Trophoblast cell (in vitro differentiated cells and primary cell): ENCODE measurements at regions not wholly inside any gene's neighbourhood (a gene's known extent, or its start where the extent isn't known, plus 50 kb on each side); places are given as distances from the start of the nearest gene placed in this dataset.

ENCODE experiments used
- DNase-seq, 2 donors: peaks; one replicate each; pipeline ENCODE4 v3.0.0-alpha.2; 2016
- H2AFZ ChIP-seq: 2 replicates; pipeline ENCODE4 v1.6.1; 2013; ENCODE audit warnings: low read length, moderate library complexity, mild to moderate bottlenecking; ENCODE audit not compliant: insufficient read depth, poor library complexity
- H2AK5ac ChIP-seq: 2 replicates; pipeline ENCODE4 v1.6.1; 2013; ENCODE audit warnings: mild to moderate bottlenecking, low read length
- H2BK120ac ChIP-seq: 2 replicates; pipeline ENCODE4 v1.6.1; 2013; ENCODE audit warnings: low read length, mild to moderate bottlenecking, moderate library complexity; ENCODE audit not compliant: insufficient read depth, poor library complexity
- H2BK12ac ChIP-seq: 2 replicates; pipeline ENCODE4 v1.6.1; 2013; ENCODE audit warnings: mild to moderate bottlenecking, low read length, moderate library complexity
- H2BK5ac ChIP-seq: 2 replicates; pipeline ENCODE4 v1.6.1; 2013; ENCODE audit warnings: low read length, low read depth, moderate library complexity, mild to moderate bottlenecking; ENCODE audit not compliant: poor library complexity
- H3K14ac ChIP-seq: 2 replicates; pipeline ENCODE4 v1.6.1; 2013; ENCODE audit warnings: mild to moderate bottlenecking, low read length
- H3K18ac ChIP-seq: 2 replicates; pipeline ENCODE4 v1.6.1; 2013; ENCODE audit warnings: mild to moderate bottlenecking, low read length
- H3K23ac ChIP-seq: 2 replicates; pipeline ENCODE4 v1.6.1; 2013; ENCODE audit warnings: low read length
- H3K27ac ChIP-seq: 2 replicates; pipeline ENCODE4 v1.5.1; 2013; ENCODE audit warnings: low read depth, mild to moderate bottlenecking, inconsistent platforms, low read length, moderate library complexity
- H3K27me3 ChIP-seq: 2 replicates; pipeline ENCODE4 v1.6.1; 2013; ENCODE audit warnings: inconsistent platforms, mild to moderate bottlenecking, low read length, moderate library complexity; ENCODE audit not compliant: insufficient read depth
- H3K36me3 ChIP-seq, 2 experiments: 1 replicate in 1 of 2; 2 replicates in 1 of 2; pipeline ENCODE4 v1.6.1; 2013; ENCODE audit warnings: low read length in 2 of 2, mild to moderate bottlenecking in 2 of 2, moderate library complexity in 1 of 2; ENCODE audit not compliant: insufficient read depth in 2 of 2, control insufficient read depth in 1 of 2
- H3K4ac ChIP-seq: 2 replicates; pipeline ENCODE4 v1.6.1; 2013; ENCODE audit warnings: low read depth, mild to moderate bottlenecking, low read length, moderate library complexity
- H3K4me1 ChIP-seq, 2 experiments: 1 replicate in 1 of 2; 2 replicates in 1 of 2; pipeline ENCODE4 v1.6.1; 2013; ENCODE audit warnings: low read length in 2 of 2, mild to moderate bottlenecking in 2 of 2, moderate library complexity in 1 of 2; ENCODE audit not compliant: insufficient read depth in 2 of 2, control insufficient read depth in 1 of 2
- H3K4me2 ChIP-seq: 2 replicates; pipeline ENCODE4 v1.6.1; 2013; ENCODE audit warnings: inconsistent platforms, mild to moderate bottlenecking, low read length, moderate library complexity
- H3K4me3 ChIP-seq: 2 replicates; pipeline ENCODE4 v1.5.1; 2013; ENCODE audit warnings: mild to moderate bottlenecking, low read depth, low read length, inconsistent platforms
- H3K79me1 ChIP-seq: one replicate; pipeline ENCODE4 v1.6.1; 2013; ENCODE audit warnings: low read length
- H3K79me2 ChIP-seq: 2 replicates; pipeline ENCODE4 v1.6.1; 2013; ENCODE audit warnings: low read length, mild to moderate bottlenecking; ENCODE audit not compliant: control insufficient read depth, insufficient read depth, poor library complexity
- H3K9ac ChIP-seq: 2 replicates; pipeline ENCODE4 v1.6.1; 2013; ENCODE audit warnings: mild to moderate bottlenecking, low read length
- H3K9me3 ChIP-seq: 2 replicates; pipeline ENCODE4 v1.6.1; 2013; ENCODE audit warnings: low read depth, mild to moderate bottlenecking, control low read depth, inconsistent platforms, low read length; ENCODE audit not compliant: insufficient read depth
- H4K12ac ChIP-seq: 2 replicates; pipeline ENCODE4 v1.6.1; 2013; ENCODE audit warnings: low read depth, mild to moderate bottlenecking, low read length, moderate library complexity
- H4K8ac ChIP-seq: 2 replicates; pipeline ENCODE4 v1.6.1; 2013; ENCODE audit warnings: low read depth, mild to moderate bottlenecking, low read length, moderate library complexity
- H4K91ac ChIP-seq: one replicate; pipeline ENCODE4 v1.6.1; 2013; ENCODE audit warnings: low read depth, mild to moderate bottlenecking, low read length, moderate library complexity
- WGBS: extraction: QIAGEN DNeasy Blood & Tissue Kit; methylation state at CpG from one replicate; pipeline ENCODE4 v1.1.7; 2013; ENCODE audit warnings: missing lambda C conversion rate; ENCODE audit not compliant: insufficient read length, insufficient coverage; ENCODE audit errors: extremely low coverage; 5-methylcytosine and 5-hydroxymethylcytosine counted together

DNA sequence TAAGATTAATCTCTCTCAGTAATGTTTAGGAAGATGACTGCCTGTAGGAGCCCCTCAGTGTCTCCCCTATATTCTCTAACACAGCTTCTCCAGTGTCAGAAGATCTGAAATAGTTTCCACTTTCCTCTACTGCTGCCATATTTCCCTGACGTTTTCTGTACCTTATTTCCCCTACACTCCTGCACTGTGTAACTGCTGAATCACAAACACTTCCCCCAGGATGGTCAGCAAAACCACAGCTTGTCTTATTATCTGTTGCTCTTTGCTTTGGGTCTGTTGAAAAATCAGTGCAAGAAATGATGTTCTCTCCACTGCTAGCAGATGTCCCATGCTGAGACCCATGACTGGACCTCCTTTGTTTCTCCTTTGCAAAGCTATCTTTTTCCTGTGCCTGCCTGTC is 441.7 kb downstream of the EPHA4 start:
- Histone ChIP-seq H2AFZ (no peak overlapping the region), H3K4ac (no peak overlapping the region), H2AK5ac (no peak overlapping the region), H3K18ac (no peak overlapping the region), H3K27me3 (no peaks in the 10 kb centered on the region), H3K23ac (no peak overlapping the region), H2BK5ac (no peak overlapping the region), H3K14ac (no peak overlapping the region), H2BK120ac (no peak overlapping the region), H4K91ac (no peak overlapping the region), H4K8ac (no peak overlapping the region), H2BK12ac (no peak overlapping the region), H3K4me1 (no peaks in the 10 kb centered on the region), H3K4me3 (no peak overlapping the region), H3K9me3 (peaks cover 3% of the 10 kb centered on the region), H3K27ac (no peak overlapping the region), H3K79me1 (no peaks in the 10 kb centered on the region), H4K12ac (no peak overlapping the region), H3K36me3 (no peaks in the 10 kb centered on the region), H3K4me2 (no peak overlapping the region), H3K79me2 (no peaks in the 10 kb centered on the region), H3K9ac (no peak overlapping the region)
- DNase-seq, result no peak
- no CpG with 5 or more reads among the region's 1 CpG for WGBS

DNA sequence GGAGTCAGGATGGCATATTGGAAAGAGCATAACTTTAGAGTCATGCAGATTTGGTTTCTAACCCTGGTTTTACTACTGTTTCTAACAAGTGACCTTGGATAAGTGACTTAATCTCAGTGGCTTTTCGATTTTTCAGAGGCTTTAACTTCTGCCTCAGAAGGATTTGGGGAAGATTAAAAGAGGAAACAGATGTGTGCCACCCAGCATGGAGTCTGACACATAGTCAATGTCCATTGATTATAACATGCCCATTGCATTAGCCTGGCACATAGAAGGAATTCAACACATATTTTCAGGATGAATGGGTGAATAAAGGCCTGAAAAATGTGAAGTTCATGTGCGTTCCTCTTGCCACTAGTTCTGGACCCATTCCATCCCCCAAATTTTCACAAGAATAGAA is 438.2 kb downstream of the EPHA4 start:
- Histone ChIP-seq H3K18ac (no peak overlapping the region), H3K23ac (no peak overlapping the region), H3K79me1 (no peaks in the 10 kb centered on the region), H4K8ac (no peak overlapping the region), H3K9ac (no peak overlapping the region), H3K4ac (no peak overlapping the region), H3K27me3 (no peaks in the 10 kb centered on the region), H4K91ac (no peak overlapping the region), H3K4me1 (no peaks in the 10 kb centered on the region), H3K14ac (no peak overlapping the region), H4K12ac (no peak overlapping the region), H3K79me2 (no peaks in the 10 kb centered on the region), H3K9me3 (no peaks in the 10 kb centered on the region), H3K27ac (no peak overlapping the region), H2AFZ (no peak overlapping the region), H2BK5ac (no peak overlapping the region), H3K36me3 (no peaks in the 10 kb centered on the region), H3K4me2 (no peak overlapping the region), H2BK120ac (no peak overlapping the region), H3K4me3 (no peak overlapping the region), H2AK5ac (no peak overlapping the region), H2BK12ac (no peak overlapping the region)
- DNase-seq, result no peak
- WGBS, result no CpG with 5 or more reads among the region's 2 CpGs

DNA sequence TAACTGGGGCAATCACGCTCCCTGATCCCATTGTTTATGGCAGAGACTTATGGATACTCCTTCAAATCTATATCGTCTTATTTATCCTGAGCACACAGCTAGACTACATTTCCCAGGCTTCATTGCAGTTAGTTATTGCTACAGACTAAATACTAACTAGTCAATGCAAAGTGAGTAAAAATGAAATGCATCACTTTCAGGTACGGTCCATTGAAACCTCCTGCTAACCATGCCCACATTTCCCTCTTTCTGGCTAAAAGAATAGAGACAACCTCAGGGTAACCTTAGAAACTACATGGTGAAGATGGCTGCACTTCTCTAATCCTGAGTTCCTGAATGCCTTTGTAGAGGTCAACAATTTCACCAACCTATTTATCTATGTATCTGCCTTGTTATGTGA is 437.4 kb downstream of the EPHA4 start:
- Histone ChIP-seq H3K79me2 (no peaks in the 10 kb centered on the region), H3K4me3 (no peak overlapping the region), H3K79me1 (no peaks in the 10 kb centered on the region), H3K27me3 (no peaks in the 10 kb centered on the region), H3K9ac (no peak overlapping the region), H3K14ac (no peak overlapping the region), H3K36me3 (no peaks in the 10 kb centered on the region), H2BK5ac (no peak overlapping the region), H4K8ac (no peak overlapping the region), H3K4ac (no peak overlapping the region), H3K4me2 (no peak overlapping the region), H2AFZ (no peak overlapping the region), H4K12ac (no peak overlapping the region), H4K91ac (no peak overlapping the region), H3K4me1 (no peaks in the 10 kb centered on the region), H3K27ac (no peak overlapping the region), H3K9me3 (no peaks in the 10 kb centered on the region), H3K18ac (no peak overlapping the region), H3K23ac (no peak overlapping the region), H2AK5ac (no peak overlapping the region), H2BK120ac (no peak overlapping the region), H2BK12ac (no peak overlapping the region)
- WGBS, result no CpG with 5 or more reads among the region's 3 CpGs
- no peak for DNase-seq

GRCh38 chr2:221135699-221136098 is 436.4 kb downstream of the EPHA4 start:
- WGBS, result no CpG with 5 or more reads among the region's 1 CpG
- Histone ChIP-seq H3K9me3 (no peaks in the 10 kb centered on the region), H3K79me2 (no peaks in the 10 kb centered on the region), H3K4me3 (no peak overlapping the region), H4K12ac (no peak overlapping the region), H3K27ac (no peak overlapping the region), H3K4me2 (no peak overlapping the region), H3K14ac (no peak overlapping the region), H3K79me1 (no peaks in the 10 kb centered on the region), H3K4ac (no peak overlapping the region), H3K4me1 (no peaks in the 10 kb centered on the region), H3K36me3 (no peaks in the 10 kb centered on the region), H3K27me3 (no peaks in the 10 kb centered on the region), H2BK5ac (no peak overlapping the region), H2AK5ac (no peak overlapping the region), H3K18ac (no peak overlapping the region), H3K23ac (no peak overlapping the region), H2BK12ac (no peak overlapping the region), H2BK120ac (no peak overlapping the region), H4K8ac (no peak overlapping the region), H4K91ac (no peak overlapping the region), H3K9ac (no peak overlapping the region), H2AFZ (no peak overlapping the region)
- no peak for DNase-seq
